ENCODE measurements at regions not wholly inside any gene's neighbourhood (a gene's known extent, or its start where the extent isn't known, plus 50 kb on each side); places are given as distances from the start of the nearest gene placed in this dataset.

DNA sequence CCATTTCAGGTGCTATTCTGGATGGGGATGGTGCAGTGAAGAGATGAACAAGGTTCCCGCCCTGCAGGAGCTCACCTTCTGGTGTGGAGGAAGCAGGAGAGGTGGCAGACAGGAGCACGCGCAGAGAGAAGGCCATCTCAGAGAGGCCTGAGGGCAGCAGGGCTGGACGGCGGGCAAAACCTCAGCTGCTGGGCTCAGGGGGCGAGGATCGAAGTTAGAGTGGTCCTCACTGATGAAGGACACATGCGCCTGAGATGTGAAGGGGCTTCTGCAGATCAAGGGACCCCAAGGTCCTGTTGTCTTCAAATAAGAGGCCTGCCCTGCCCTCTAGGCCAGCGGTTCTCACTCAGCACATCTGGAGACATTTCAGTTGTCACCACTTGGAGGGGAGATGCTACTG, 198.4 kb upstream of the PMEPA1 start:
- no peak for TF ChIP-seq SP1 (IDR thresholded peaks at IDR 0.05; ENCODE audit: low read depth)
- TF ChIP-seq CTCF (IDR thresholded peaks at IDR 0.05 in 2 of 3, conservative IDR thresholded peaks at IDR 0.05 in 1 of 3; ENCODE audit: borderline replicate concordance in 1 of 3, insufficient read depth in 1 of 3, low read depth in 2 of 3, low read length in 2 of 3), result no peak
- no peak for TF ChIP-seq POLR2AphosphoS5 (IDR thresholded peaks at IDR 0.05; ENCODE audit: low read depth, low read length)
- TF ChIP-seq EZH2 (IDR thresholded peaks at IDR 0.05), result no peak
- TF ChIP-seq YY1 (IDR thresholded peaks at IDR 0.05; ENCODE audit: extremely low read depth, insufficient replicate concordance, low read depth, low read length), result no peak
- no peak for TF ChIP-seq CEBPB (IDR thresholded peaks at IDR 0.05; ENCODE audit: low read depth)
- no peak for TF ChIP-seq POLR2A (IDR thresholded peaks at IDR 0.05; ENCODE audit: borderline replicate concordance, extremely low read depth, insufficient read depth, insufficient read length)
- TF ChIP-seq EZH2phosphoT487 (IDR thresholded peaks at IDR 0.05; ENCODE audit: borderline replicate concordance), result no peak
- TF ChIP-seq, protein P1, sequence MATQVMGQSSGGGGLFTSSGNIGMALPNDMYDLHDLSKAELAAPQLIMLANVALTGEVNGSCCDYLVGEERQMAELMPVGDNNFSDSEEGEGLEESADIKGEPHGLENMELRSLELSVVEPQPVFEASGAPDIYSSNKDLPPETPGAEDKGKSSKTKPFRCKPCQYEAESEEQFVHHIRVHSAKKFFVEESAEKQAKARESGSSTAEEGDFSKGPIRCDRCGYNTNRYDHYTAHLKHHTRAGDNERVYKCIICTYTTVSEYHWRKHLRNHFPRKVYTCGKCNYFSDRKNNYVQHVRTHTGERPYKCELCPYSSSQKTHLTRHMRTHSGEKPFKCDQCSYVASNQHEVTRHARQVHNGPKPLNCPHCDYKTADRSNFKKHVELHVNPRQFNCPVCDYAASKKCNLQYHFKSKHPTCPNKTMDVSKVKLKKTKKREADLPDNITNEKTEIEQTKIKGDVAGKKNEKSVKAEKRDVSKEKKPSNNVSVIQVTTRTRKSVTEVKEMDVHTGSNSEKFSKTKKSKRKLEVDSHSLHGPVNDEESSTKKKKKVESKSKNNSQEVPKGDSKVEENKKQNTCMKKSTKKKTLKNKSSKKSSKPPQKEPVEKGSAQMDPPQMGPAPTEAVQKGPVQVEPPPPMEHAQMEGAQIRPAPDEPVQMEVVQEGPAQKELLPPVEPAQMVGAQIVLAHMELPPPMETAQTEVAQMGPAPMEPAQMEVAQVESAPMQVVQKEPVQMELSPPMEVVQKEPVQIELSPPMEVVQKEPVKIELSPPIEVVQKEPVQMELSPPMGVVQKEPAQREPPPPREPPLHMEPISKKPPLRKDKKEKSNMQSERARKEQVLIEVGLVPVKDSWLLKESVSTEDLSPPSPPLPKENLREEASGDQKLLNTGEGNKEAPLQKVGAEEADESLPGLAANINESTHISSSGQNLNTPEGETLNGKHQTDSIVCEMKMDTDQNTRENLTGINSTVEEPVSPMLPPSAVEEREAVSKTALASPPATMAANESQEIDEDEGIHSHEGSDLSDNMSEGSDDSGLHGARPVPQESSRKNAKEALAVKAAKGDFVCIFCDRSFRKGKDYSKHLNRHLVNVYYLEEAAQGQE (IDR thresholded peaks at IDR 0.05; ENCODE audit: low read depth), result no peak

Data from HCT116 (cell line).